SK-N-SH (cell line): ENCODE measurements at regions not wholly inside any gene's neighbourhood (a gene's known extent, or its start where the extent isn't known, plus 50 kb on each side); places are given as distances from the start of the nearest gene placed in this dataset.

Source experiments
- FOSL2 ChIP-seq: IDR thresholded peaks from 2 replicates; pipeline ENCODE4 v1.4.0; 2012; ENCODE audit warnings: low read depth, mild to moderate bottlenecking, moderate library complexity, borderline replicate concordance
- JUND ChIP-seq: IDR thresholded peaks from 2 replicates; pipeline ENCODE4 v1.4.0; 2012
- MXI1 ChIP-seq: IDR thresholded peaks from 2 replicates; pipeline ENCODE4 v1.6.1; 2012; ENCODE audit warnings: mild to moderate bottlenecking, low read depth, low read length, improper control_type of control experiment
- NFIC ChIP-seq: IDR thresholded peaks from 2 replicates; pipeline ENCODE4 v1.4.0; 2012; ENCODE audit warnings: borderline replicate concordance
- POLR2AphosphoS5 ChIP-seq: IDR thresholded peaks from 2 replicates; pipeline ENCODE4 v1.6.1; 2012; ENCODE audit warnings: low read depth, low read length
- RAD21 ChIP-seq: IDR thresholded peaks from 2 replicates; pipeline ENCODE4 v1.6.1; 2012; ENCODE audit warnings: mild to moderate bottlenecking, low read length
- RFX5 ChIP-seq: IDR thresholded peaks from 2 replicates; pipeline ENCODE4 v1.6.1; 2012; ENCODE audit warnings: mild to moderate bottlenecking, improper control_type of control experiment, low read length
- SMC3 ChIP-seq: IDR thresholded peaks from 2 replicates; pipeline ENCODE4 v1.6.1; 2012; ENCODE audit warnings: low read depth, low read length, improper control_type of control experiment
- TAF1 ChIP-seq: IDR thresholded peaks from 2 replicates; pipeline ENCODE4 v1.6.1; 2012; ENCODE audit warnings: low read depth, mild to moderate bottlenecking, low read length, moderate library complexity, borderline replicate concordance
- TF ChIP-seq, protein P1 (sequence below): fragments of 200-600 bp; sonication (generic); IDR thresholded peaks from 2 replicates; pipeline ENCODE4 v1.6.1; 2017; ENCODE audit warnings: antibody characterized with exemption, mild to moderate bottlenecking, moderate library complexity
- TF ChIP-seq, protein P2 (sequence below): IDR thresholded peaks from 2 replicates; pipeline ENCODE4 v1.6.1; 2012; ENCODE audit warnings: mild to moderate bottlenecking, low read depth, low read length, moderate library complexity
- TF ChIP-seq, protein P3 (sequence below): fragments of 150-350 bp; IDR thresholded peaks from 2 replicates; pipeline ENCODE4 v1.6.1; 2016; ENCODE audit warnings: mild to moderate bottlenecking, low read depth, low read length
- TF ChIP-seq, protein P4 (sequence below): IDR thresholded peaks from 2 replicates; pipeline ENCODE4 v1.4.0; 2012; ENCODE audit warnings: low read depth, borderline replicate concordance

DNA sequence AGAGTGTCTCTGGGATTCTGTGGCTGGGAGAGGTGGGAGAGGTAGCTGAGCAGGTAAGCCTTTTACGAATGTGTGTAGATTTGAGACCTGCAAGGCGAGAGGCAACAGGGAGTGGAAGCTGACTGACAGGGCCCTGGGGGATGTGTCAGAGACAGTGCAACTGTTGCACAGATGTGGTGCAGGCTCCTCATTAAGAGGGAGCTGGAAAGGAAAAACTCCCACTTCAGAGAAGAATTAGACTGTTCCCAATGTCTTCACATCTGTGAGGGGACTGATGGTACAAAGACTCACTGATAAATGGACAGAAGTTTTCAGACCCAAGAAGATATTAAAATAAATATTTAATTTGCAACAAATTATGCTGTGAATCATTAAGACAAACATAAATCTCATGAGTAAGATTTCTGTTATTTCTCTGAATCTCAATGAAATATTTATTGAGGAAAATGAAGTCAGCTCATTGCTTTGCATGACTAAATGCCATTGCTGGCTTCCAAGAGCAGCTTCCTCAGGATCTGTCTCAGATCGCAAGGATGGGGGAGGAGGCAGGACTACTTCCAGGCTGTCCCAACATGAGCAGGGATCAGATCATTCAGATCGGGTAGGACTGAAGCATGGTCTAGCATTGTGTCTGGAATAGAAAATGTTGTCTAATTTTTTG lies 127.3 kb upstream of the ROPN1 start:
- TF ChIP-seq, protein P1, sequence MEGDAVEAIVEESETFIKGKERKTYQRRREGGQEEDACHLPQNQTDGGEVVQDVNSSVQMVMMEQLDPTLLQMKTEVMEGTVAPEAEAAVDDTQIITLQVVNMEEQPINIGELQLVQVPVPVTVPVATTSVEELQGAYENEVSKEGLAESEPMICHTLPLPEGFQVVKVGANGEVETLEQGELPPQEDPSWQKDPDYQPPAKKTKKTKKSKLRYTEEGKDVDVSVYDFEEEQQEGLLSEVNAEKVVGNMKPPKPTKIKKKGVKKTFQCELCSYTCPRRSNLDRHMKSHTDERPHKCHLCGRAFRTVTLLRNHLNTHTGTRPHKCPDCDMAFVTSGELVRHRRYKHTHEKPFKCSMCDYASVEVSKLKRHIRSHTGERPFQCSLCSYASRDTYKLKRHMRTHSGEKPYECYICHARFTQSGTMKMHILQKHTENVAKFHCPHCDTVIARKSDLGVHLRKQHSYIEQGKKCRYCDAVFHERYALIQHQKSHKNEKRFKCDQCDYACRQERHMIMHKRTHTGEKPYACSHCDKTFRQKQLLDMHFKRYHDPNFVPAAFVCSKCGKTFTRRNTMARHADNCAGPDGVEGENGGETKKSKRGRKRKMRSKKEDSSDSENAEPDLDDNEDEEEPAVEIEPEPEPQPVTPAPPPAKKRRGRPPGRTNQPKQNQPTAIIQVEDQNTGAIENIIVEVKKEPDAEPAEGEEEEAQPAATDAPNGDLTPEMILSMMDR = no peak
- TF ChIP-seq SMC3 = no peak
- TF ChIP-seq MXI1 = no peak
- TF ChIP-seq, protein P2, sequence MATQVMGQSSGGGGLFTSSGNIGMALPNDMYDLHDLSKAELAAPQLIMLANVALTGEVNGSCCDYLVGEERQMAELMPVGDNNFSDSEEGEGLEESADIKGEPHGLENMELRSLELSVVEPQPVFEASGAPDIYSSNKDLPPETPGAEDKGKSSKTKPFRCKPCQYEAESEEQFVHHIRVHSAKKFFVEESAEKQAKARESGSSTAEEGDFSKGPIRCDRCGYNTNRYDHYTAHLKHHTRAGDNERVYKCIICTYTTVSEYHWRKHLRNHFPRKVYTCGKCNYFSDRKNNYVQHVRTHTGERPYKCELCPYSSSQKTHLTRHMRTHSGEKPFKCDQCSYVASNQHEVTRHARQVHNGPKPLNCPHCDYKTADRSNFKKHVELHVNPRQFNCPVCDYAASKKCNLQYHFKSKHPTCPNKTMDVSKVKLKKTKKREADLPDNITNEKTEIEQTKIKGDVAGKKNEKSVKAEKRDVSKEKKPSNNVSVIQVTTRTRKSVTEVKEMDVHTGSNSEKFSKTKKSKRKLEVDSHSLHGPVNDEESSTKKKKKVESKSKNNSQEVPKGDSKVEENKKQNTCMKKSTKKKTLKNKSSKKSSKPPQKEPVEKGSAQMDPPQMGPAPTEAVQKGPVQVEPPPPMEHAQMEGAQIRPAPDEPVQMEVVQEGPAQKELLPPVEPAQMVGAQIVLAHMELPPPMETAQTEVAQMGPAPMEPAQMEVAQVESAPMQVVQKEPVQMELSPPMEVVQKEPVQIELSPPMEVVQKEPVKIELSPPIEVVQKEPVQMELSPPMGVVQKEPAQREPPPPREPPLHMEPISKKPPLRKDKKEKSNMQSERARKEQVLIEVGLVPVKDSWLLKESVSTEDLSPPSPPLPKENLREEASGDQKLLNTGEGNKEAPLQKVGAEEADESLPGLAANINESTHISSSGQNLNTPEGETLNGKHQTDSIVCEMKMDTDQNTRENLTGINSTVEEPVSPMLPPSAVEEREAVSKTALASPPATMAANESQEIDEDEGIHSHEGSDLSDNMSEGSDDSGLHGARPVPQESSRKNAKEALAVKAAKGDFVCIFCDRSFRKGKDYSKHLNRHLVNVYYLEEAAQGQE = peak; percentile 26; the same call in 1 of the 2 replicates
- TF ChIP-seq RAD21 = no peak
- TF ChIP-seq RFX5 = no peak
- no peak; the same call in 1 of the 2 replicates for TF ChIP-seq POLR2AphosphoS5
- TF ChIP-seq, protein P3, sequence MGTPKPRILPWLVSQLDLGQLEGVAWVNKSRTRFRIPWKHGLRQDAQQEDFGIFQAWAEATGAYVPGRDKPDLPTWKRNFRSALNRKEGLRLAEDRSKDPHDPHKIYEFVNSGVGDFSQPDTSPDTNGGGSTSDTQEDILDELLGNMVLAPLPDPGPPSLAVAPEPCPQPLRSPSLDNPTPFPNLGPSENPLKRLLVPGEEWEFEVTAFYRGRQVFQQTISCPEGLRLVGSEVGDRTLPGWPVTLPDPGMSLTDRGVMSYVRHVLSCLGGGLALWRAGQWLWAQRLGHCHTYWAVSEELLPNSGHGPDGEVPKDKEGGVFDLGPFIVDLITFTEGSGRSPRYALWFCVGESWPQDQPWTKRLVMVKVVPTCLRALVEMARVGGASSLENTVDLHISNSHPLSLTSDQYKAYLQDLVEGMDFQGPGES = no peak
- peak; percentile 75 for TF ChIP-seq JUND
- peak; percentile 7; the same call in 1 of the 2 replicates for TF ChIP-seq TAF1
- TF ChIP-seq, protein P4, sequence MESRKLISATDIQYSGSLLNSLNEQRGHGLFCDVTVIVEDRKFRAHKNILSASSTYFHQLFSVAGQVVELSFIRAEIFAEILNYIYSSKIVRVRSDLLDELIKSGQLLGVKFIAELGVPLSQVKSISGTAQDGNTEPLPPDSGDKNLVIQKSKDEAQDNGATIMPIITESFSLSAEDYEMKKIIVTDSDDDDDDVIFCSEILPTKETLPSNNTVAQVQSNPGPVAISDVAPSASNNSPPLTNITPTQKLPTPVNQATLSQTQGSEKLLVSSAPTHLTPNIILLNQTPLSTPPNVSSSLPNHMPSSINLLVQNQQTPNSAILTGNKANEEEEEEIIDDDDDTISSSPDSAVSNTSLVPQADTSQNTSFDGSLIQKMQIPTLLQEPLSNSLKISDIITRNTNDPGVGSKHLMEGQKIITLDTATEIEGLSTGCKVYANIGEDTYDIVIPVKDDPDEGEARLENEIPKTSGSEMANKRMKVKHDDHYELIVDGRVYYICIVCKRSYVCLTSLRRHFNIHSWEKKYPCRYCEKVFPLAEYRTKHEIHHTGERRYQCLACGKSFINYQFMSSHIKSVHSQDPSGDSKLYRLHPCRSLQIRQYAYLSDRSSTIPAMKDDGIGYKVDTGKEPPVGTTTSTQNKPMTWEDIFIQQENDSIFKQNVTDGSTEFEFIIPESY = no peak
- TF ChIP-seq FOSL2 = peak; percentile 70
- peak; percentile 58; the same call in 1 of the 2 replicates for TF ChIP-seq NFIC
